GM21737 (cell line): ENCODE measurements at regions not wholly inside any gene's neighbourhood (a gene's known extent, or its start where the extent isn't known, plus 50 kb on each side); places are given as distances from the start of the nearest gene placed in this dataset.

Experiments
- ATAC-seq: cut with Tn5 transposase; IDR thresholded peaks from one replicate; pipeline ENCODE4 v1.9.1; 2021; ENCODE audit warnings: mild to moderate bottlenecking, moderate library complexity; ENCODE audit not compliant: unreplicated experiment

- no peak for ATAC-seq
These were observed 226.3 kb upstream of the LDB2 start for GRCh38 chr4:17124767-17125166.

GRCh38 chr4:17120761-17121160, 222.3 kb upstream of the LDB2 start:
- no peak for ATAC-seq

- no peak for ATAC-seq
These were observed 219.3 kb upstream of the LDB2 start for GRCh38 chr4:17117746-17118145.

- ATAC-seq, result no peak
These were observed 217.1 kb upstream of the LDB2 start for GRCh38 chr4:17115583-17115982.

- ATAC-seq, result no peak
These were observed 213.8 kb upstream of the LDB2 start for GRCh38 chr4:17112292-17112659.

- no peak for ATAC-seq
These were observed 210.7 kb upstream of the LDB2 start for GRCh38 chr4:17109126-17109525.

GRCh38 chr4:17103231-17103630, 204.8 kb upstream of the LDB2 start:
- no peak for ATAC-seq

GRCh38 chr4:17098996-17099395, 200.6 kb upstream of the LDB2 start:
- ATAC-seq, result no peak

- no peak for ATAC-seq
These were observed 200.0 kb upstream of the LDB2 start for GRCh38 chr4:17098401-17098800.

- no peak for ATAC-seq
These were observed 198.9 kb upstream of the LDB2 start for GRCh38 chr4:17097362-17097761.

GRCh38 chr4:17096692-17097091, 198.2 kb upstream of the LDB2 start:
- ATAC-seq, result no peak

- ATAC-seq, result no peak
These were observed 197.3 kb upstream of the LDB2 start for GRCh38 chr4:17095771-17096170.

- ATAC-seq, result no peak
These were observed 196.4 kb upstream of the LDB2 start for GRCh38 chr4:17094876-17095210.

- ATAC-seq, result no peak
These were observed 195.9 kb upstream of the LDB2 start for GRCh38 chr4:17094159-17094875.

- ATAC-seq, result no peak
These were observed 195.0 kb upstream of the LDB2 start for GRCh38 chr4:17093481-17093880.

- ATAC-seq, result peak; percentile 93
These were observed 194.4 kb upstream of the LDB2 start for GRCh38 chr4:17092736-17093437.

- no peak for ATAC-seq
These were observed 192.7 kb upstream of the LDB2 start for GRCh38 chr4:17091104-17091503.

GRCh38 chr4:17090063-17090462, 191.6 kb upstream of the LDB2 start:
- ATAC-seq, result no peak

- no peak for ATAC-seq
These were observed 187.0 kb upstream of the LDB2 start for GRCh38 chr4:17085416-17085815.

GRCh38 chr4:17082186-17082585, 183.7 kb upstream of the LDB2 start:
- no peak for ATAC-seq

GRCh38 chr4:17081179-17081578, 182.7 kb upstream of the LDB2 start:
- no peak for ATAC-seq

- no peak for ATAC-seq
These were observed 178.7 kb upstream of the LDB2 start for GRCh38 chr4:17077105-17077504.

- ATAC-seq, result no peak
These were observed 174.0 kb upstream of the LDB2 start for GRCh38 chr4:17072483-17072882.
